ENCODE measurements at regions not wholly inside any gene's neighbourhood (a gene's known extent, or its start where the extent isn't known, plus 50 kb on each side); places are given as distances from the start of the nearest gene placed in this dataset.
"Not testable (repeated sequence)": the region's sequence is repeated elsewhere in the genome, so short reads cannot be mapped to it uniquely, and the experiment has no call there.

DNA sequence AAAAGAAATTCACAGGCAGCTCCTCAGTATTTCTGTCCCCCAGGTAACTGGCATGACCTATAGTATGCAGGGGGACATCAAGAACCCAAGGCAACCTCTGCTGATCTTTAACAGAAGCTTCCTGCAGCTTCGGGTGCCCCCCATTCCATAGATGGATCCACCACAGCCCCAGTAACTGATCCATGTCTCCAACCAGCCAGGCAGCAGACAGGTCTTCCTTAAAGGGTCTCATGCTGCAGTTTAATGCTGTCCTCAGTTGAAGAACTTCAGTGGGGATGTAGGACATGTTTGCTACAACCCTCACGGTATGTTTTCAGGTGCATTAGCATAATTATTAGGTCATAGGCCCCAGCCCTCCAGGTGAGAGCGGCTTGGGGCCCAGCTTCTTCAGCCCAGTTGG, 90.9 kb upstream of the OLIG2 start:
- no peak for DNase-seq (ENCODE audit: low read depth, low spot score)

DNA sequence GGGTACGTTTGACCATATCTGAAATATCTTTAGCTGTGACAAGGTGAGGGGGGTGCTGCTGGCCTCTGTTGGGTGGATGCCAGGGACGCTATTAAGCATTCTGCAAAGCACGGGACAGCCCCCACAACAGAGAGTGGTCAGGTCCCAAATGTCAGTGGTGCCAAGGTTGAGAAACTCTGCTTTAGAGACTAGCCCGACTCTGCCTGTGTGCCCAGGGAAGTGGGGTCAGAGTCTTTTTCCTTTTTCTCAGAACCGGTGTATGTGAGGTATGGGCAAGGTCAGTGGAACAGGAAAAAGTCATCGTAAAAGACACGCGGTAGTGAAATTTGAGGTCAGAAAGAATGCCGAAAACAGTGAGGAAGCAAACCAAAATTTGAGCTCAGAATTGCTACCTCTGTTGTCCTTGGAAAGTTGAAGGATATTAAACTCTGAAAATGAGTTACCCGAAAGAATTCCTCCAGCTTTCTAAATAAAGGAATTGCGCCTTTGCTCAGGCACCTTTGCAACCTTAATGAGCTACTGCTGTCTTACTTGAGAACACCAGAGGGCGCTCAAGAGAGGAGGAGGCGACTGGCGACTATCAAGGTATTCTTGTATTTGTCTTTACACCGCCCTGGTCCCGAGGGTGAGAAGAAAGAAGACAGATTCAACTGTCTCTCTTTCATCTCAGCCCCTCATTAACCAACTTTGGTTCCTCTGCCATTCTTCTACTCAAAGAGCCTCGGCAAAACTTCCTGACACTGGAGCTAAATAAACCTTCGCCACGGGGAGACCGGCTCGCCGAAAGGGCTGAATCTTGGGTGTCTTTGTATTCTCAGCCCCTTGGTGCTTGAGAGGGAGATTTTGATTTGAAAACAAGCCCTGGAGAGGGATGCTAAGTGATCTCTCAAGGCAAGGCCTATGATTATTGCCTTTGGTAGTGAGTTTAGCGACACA, 85.4 kb upstream of the OLIG2 start:
- DNase-seq (ENCODE audit: low read depth, low spot score): peak; percentile 64

DNA sequence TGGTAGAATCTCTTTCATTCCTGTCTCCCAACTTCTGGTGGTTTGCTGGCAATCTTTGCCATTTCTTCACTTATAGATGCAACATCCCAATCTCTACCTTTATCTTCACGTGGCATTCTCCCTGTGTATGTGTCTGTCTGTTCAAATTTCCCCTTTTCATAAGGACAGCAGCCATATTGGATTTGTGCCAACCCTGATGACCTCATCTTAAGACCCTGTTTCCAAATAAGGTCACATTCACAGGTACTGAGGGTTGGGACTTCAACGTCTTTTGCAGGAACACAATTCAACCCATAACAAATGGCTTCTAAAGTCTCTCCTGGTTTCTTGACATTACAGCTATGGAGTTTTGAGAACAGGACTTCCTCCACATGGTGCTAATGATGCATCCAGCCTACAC, 84.5 kb upstream of the OLIG2 start:
- no peak for DNase-seq (ENCODE audit: low read depth, low spot score)

DNA sequence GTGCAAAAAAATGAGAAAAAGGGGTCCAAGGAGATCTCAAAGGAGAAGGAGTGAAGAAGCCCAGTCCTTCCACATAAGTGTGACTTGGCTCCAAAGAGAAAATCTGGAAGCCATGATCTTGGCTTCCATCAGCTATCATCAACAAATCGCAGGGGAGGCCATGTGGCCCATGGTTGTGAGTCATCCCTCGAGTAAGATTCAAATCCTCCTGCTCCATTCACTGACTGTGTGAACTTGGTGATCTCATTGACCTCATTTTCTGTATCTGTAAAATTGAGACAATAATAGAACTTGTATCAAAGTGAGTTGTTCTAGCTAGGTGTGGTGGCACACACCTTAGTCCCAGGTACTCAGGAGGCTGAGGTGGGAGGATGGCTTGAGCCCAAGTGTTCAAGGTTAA, 79.1 kb upstream of the OLIG2 start:
- DNase-seq (ENCODE audit: low read depth, low spot score): no peak

DNA sequence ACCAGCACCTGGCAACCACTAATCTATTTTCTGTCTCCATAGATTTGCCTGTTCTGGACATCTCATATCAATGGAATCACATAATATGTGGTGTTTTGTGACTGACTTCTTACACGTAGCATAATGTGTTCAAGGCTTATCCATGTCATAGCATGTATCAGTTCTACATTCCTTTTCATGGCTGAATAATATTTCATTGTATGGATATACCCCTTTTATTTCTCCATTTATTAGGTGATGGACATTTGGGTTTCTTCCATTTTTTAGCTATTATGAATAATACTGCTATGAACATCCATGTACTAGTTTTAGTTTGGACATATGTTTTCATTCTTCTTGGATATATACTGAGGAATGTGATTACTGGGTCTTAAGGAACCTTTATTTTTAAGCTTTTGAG, 78.0 kb upstream of the OLIG2 start:
- DNase-seq (ENCODE audit: low read depth, low spot score): no peak

DNA sequence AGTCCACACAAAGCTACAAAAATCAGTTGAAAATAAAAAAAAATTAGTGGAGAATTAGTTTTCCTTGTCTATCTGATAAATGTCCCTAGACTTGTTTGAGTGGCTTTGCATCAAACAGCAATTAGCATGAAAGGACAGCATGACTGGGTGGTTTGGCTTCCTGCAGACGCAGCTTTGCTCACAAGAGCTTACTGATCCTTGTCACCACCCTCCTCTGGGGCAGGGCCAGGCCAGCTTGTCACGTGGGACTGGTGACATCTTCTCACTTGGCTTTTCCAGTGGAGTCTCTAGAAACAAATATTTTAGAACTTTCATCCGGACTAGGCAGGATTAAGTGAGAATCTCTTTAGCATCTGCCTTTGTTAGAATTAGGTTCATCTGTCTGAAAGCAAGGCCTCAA, 76.0 kb upstream of the OLIG2 start:
- DNase-seq (ENCODE audit: low read depth, low spot score): no peak

DNA sequence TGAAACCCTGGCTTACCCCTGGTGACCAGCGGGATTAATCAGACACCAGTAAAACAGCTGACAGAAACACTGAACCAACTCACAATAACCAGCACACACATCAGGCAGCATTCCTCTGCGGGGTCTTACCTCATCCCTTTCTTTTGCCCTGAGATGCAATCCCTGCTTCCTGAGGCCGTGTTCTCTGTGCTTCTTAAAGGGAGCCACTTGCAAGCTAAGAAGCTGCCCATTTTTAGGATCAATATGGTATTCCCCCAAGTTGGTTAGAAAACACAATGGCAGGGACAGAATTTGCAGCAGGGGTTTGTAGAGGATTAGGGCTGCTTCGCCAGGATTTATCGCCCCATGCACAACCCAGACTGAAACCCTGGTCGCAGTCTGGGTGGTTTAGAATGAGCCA, 74.7 kb upstream of the OLIG2 start:
- DNase-seq (ENCODE audit: low read depth, low spot score): no peak

DNA sequence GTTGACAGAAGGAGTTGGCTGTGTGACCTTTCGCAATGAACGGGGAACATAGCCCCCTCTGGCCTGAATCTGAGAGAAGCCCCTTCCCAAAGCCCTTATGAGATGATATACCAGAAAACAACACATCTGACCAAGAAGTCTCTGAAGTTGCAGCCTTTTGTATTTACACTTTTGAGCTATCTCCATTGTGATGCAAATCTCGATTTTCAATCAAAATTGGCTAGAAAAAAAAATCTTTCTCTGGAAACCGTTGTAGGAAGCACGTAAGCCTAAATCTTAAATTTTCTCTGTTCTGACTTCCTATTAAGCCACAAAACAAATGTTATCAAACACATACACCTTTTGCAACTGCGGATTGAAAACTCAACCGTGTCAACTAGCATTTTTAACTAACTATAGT, 71.4 kb upstream of the OLIG2 start:
- DNase-seq (ENCODE audit: low read depth, low spot score): no peak

DNA sequence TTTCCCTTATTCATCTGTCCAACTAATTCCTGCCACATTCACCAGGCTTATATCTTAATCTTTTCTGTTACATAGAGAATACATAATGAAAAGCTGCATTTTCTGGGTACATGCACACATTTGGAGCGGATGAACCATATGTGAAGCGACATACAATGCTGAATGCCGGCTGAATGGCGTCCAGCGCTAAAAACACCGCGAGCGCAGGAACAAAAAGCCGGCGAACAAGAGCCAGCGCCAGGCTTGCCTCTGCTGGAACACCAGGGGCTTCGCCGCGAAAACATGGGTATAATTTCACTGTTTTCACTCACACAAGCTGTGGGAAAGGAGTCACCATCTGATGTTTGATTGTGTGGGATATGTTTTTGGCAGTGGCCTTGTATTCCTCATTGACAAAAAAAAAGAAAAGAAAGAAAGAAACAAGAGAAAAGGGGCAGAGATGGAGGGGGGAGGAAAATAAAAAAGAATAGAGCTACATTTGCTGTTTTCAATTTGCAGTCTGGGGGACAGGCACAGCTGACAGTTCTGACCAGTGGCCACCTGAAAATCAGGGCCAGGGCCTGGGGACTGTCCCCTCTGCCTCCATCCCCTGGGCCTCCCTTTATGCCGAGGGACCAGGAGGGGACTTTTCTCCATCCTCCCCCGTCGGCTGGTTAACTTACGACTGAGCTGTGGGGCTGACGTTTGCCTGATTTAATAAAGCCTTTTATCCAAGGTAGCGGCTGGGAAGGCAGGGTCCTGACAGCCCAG, 70.2 kb upstream of the OLIG2 start:
- peak; percentile 63 for DNase-seq (ENCODE audit: low read depth, low spot score)

DNA sequence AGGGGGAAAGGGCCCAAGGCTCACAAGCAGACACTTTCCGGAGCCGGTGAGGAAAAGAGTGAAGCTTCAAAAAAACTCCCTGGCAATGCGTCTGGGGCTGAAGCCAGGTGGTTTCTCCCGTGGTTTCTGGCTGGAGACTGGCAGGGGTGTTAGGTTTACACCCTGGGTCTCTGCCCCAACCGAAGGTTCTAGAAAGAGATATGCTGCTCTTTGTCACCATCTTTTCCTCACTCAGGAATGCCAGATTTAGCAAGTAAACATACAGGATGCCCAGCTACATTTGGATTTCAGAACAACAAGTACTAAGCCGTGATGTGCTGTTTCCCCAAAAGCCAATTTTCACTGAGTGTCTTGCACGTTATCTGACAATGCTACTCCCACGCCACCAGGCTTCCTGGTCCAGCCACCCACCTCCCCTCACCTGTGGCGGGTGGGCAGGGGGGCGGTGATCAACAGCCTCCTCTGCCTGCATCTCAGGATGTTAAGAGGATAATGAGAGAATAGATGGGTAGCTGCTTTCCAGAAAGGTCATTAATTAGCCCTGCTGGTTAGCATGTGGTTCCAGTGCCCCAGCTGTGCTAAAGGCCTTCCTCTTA, 69.6 kb upstream of the OLIG2 start:
- peak; percentile 45 for DNase-seq (ENCODE audit: low read depth, low spot score)

DNA sequence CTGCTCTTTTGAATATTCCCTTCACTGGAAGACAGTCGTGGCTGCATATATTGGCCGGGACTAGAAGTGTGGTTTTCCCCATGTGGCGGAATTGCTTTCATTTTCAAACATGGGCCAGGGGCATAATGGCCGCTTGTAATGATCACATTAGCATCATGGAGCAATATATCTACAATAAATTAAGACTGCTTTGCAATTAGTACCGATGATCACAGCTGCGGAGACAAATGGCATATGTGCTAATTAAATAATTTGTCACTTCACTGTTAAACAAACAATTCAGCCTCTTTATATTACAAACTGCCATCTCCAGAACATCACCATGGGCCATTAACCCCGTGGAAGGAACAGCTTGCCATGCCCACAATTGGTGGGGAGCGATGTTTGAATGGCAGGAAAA, 68.2 kb upstream of the OLIG2 start:
- no peak for DNase-seq (ENCODE audit: low read depth, low spot score)

DNA sequence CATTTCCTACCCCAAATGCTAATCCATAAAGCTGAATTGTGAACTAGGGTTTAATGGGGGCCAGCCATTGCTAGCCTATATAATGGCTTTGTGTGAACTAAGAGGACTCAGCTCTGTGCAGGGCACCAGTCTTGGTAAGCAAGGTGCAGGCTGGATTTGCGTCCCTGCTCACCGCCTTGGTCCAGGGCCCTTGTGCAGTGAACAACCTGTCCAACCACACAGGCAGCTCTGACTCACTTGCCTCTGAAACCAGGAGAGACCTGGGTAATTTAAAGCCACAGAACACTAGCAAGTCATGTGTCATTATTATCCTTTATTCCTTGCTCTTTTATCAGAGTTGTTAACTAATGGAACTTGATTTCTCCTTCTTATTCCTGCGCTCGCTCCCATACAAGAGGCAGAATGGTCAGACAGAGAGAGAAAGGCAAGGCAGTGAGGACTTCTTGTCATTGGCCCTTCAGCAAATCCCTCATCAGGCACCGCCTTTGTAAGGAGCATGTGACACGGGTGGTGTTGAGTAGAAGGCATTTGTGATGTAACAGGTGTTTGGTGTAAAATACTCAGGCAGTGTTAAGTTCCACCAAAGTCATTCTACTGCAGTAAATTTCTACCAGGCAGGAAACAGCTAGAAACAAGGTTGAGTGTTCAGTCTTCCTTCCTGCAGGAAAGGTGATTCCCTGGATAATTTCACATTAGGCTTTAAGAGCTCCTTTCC, 67.3 kb upstream of the OLIG2 start:
- DNase-seq (ENCODE audit: low read depth, low spot score): no peak

DNA sequence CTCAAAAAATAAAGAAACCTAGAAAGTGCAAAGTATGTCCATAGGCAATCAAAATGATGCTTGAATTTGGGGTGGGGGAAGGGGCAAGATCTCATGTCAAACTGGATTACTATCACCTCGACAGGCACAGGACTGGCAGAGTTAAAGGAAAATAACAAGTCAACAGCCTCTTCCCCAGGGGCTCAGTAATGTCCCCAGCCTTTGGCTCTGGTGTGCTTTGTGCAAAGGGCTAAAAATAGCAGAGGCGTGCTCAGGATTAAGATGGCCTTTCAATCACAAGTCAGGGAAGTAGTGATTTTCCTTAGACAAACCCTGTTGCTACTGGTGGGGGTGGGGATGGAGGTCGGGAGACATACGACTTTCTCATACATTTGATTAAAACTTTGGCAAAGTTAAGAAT, 63.5 kb upstream of the OLIG2 start:
- DNase-seq (ENCODE audit: low read depth, low spot score): no peak

DNA sequence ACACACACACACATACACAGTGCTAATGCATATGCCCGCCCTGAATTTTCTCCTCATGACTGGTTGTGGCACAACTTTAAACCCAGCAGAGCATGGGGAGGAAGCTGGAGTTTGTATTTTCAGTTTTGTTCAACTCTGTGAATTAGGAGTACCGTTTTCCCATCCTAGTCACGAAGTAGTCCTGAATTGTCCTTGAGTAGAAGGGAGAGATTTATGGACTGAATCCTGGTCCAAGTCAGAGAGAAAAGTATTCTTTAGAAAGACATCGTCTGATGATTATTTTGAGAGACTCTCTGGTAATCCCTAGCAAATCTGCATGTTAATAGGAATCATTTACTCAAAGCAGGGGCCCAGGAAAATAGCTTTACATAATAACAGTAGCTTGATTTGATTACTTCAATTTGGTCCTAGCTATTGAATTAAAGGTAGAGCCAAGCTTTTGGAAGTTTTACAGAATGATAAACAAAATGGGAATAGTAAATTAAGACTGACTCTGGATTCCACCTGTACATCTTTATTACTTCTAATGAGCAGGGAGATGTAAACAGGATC, 60.5 kb upstream of the OLIG2 start:
- no peak for DNase-seq (ENCODE audit: low read depth, low spot score)

DNA sequence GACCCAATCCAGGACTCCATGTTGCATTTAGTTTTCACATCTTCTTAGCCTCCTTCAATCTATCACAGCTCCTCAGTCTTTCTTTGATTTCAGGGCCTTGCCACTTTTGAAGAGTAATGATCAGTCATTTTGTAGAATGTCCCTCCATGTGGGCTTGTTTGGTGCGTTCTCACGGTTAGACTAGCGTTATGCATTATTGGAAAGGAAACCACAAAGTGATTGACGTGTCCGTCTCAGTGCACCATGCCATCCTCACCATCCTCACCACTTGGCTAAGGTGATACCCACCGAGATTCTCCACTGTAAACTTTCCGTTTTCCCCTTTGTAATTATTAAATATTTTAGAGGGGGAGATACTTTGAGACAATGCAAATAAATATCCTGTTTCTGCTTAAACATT, 59.6 kb upstream of the OLIG2 start:
- DNase-seq (ENCODE audit: low read depth, low spot score): no peak

DNA sequence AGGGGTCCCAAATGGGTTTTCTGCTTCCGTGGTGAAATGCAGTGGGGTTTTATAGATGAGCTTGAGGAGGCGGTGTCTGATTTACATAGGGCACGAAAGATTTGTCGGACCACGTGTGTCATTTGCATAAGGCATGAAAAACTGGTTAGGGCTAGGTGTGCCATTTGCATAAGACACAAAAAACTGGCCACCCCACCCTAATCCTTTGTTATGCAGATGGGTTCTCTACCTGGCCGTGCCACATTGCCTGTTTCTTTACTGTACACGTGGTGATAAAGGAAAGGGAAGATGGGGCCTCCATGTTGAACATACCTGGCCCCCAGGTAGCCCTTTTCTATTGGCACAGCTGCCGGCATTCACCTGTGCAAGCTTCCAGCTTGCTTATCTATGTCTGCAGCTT, 57.6 kb upstream of the OLIG2 start:
- not testable (repeated sequence) for DNase-seq (ENCODE audit: low read depth, low spot score)

DNA sequence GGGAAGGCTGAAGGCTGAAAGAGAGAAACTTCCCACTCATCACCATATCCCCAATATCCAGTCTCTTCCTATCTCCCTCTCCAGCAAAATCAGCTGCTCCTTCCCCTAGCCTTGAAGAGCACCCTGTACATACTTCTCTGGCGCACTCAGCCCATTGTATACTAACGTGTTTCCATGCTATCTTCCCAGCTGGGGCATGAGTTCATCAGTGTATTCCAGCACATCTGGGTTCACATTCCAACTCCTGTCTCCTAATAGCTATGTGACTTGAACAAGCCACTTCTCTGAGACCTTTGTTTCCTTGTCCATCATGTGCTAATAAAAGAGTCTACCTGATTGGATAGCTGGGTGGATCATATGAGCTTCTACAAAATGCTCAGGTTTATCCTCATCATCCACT, 51.1 kb upstream of the OLIG2 start:
- no peak for DNase-seq (ENCODE audit: low read depth, low spot score)

DNA sequence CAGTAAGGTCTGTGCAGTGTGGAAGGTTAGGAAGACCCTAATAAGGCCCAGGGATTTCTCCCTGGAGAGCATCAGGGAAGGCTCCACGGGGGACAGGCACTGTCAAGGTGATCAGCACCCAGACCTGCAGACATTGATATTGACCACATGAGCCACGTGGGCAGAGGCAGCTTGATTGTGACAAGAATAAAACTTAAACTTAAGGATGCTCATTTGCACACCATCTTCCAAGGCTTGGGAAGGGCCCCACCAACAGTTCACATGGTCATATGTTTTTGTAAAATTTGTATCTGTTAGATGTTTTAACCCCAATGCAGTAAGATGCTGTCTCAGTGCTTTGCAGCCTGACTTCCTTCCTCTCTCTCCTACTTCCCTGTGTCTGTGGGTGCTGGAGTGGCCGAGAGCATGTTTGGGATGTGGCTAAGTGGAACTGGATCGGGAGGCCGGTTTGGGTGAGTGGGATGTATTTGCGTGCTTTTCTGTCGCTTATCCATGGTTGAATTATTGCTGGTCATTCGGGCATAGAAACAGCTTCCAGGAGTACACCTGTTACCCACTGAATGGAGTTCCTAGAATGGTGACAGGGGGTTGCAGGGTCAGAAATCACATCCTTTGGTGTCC, 49.8 kb upstream of the OLIG2 start:
- DNase-seq (ENCODE audit: low read depth, low spot score): no peak
